GM12873 (cell line): ENCODE measurements at regions not wholly inside any gene's neighbourhood (a gene's known extent, or its start where the extent isn't known, plus 50 kb on each side); places are given as distances from the start of the nearest gene placed in this dataset.

Experiments used
- TF ChIP-seq, protein P1 (sequence below): IDR thresholded peaks from 2 replicates; pipeline ENCODE4 v1.5.1; 2012; ENCODE audit warnings: low read depth, mild to moderate bottlenecking, moderate library complexity, low read length, control low read depth; ENCODE audit not compliant: insufficient read depth; ENCODE audit errors: missing control alignments

DNA sequence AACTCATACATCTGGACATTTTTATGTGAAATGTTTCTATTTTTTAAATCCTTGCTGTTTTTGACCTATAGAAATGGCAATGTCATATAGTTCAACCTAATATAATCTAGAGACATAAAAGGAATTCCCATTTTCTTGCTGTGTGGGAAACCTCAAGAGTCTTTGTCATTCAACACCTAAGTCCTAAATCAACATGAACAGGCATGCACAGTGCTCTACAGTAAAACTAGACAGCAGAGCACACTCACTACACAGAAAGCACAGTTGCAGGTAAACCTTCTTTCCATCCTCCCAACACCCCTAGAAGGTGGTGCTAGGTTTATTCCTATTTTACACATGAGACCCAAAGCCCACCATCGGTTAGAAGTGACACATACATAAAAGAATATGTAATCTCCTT, 79.1 kb upstream of the C1QTNF7 start:
- TF ChIP-seq, protein P1, sequence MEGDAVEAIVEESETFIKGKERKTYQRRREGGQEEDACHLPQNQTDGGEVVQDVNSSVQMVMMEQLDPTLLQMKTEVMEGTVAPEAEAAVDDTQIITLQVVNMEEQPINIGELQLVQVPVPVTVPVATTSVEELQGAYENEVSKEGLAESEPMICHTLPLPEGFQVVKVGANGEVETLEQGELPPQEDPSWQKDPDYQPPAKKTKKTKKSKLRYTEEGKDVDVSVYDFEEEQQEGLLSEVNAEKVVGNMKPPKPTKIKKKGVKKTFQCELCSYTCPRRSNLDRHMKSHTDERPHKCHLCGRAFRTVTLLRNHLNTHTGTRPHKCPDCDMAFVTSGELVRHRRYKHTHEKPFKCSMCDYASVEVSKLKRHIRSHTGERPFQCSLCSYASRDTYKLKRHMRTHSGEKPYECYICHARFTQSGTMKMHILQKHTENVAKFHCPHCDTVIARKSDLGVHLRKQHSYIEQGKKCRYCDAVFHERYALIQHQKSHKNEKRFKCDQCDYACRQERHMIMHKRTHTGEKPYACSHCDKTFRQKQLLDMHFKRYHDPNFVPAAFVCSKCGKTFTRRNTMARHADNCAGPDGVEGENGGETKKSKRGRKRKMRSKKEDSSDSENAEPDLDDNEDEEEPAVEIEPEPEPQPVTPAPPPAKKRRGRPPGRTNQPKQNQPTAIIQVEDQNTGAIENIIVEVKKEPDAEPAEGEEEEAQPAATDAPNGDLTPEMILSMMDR, result no peak

DNA sequence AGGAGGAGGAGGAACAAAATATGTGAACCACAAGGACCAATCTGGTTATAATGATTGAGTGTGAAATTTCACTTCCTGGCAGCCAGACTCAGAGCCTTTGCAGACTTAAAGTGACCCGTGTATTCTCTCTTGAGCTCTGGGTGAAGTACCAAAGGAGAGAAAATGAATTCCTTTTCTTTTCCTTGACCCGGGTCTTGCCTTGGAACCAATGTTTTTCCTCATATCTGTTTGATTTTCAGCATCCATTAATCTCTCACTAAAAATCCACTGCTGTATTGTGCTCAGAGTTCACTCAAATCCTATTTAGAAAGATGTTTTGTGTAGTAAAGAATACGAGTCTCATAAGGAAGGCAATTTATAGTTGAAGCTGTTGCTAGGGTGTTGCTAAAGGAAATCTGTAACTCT, 78.3 kb upstream of the C1QTNF7 start:
- TF ChIP-seq, protein P1, result no peak

DNA sequence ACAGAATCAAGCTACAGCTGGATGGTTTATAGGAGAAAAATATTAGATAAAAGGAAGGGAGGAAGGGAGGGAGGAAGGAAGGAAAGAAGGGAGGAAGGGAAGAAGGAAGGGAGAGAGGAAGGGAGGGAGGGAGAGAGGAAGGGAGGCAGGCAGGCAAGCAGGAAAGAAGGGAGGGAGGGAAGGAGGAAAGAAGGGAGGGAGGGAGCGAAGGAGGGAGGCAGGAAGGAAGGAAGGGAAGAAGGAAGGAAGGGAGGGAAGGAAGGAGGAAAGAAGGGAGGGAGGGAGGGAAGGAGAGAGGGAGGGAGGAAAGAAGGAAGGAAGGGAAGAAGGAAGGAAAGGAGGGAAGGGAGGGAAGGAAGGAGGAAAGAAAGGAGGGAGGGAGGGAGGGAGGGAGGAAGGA, 77.9 kb upstream of the C1QTNF7 start:
- TF ChIP-seq, protein P1, result no peak

DNA sequence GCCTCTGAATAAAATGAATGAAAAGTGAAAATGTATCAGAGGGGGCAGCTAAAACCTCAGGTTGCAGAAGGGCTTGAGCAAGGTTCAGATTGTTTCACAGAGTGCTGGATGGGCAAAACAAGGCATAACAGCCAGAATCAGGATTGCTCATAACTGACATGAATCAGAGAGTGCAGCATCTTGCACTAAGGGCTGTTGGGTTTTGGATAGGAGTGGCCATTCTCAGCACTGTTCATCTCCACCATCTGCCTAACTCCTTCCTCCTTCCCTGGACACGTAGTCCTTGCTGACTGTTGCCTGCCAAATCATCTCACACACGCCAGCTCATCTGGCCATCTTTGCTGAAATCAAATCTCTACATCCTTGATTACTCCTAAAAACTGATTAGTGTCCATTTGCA, 75.3 kb upstream of the C1QTNF7 start:
- TF ChIP-seq, protein P1, result no peak

DNA sequence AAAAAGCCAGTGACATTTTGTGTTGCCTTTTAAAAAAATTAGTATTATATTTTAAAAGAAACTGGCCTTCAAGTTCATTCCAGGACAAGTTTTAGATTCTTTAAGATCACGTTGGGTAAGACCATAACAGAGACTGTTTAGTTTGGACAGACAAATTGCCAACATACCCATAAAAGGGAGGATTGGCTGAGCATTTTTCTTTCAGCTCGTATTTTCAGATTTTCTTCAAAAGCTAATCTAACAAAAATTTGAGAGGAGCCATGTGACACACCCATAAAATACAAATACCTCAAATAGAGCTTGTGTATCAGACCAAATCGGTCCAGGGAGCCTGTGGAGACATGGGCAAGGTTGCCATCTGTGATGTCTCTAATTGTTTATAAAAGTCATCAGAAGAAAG, 74.6 kb upstream of the C1QTNF7 start:
- TF ChIP-seq, protein P1, result no peak

DNA sequence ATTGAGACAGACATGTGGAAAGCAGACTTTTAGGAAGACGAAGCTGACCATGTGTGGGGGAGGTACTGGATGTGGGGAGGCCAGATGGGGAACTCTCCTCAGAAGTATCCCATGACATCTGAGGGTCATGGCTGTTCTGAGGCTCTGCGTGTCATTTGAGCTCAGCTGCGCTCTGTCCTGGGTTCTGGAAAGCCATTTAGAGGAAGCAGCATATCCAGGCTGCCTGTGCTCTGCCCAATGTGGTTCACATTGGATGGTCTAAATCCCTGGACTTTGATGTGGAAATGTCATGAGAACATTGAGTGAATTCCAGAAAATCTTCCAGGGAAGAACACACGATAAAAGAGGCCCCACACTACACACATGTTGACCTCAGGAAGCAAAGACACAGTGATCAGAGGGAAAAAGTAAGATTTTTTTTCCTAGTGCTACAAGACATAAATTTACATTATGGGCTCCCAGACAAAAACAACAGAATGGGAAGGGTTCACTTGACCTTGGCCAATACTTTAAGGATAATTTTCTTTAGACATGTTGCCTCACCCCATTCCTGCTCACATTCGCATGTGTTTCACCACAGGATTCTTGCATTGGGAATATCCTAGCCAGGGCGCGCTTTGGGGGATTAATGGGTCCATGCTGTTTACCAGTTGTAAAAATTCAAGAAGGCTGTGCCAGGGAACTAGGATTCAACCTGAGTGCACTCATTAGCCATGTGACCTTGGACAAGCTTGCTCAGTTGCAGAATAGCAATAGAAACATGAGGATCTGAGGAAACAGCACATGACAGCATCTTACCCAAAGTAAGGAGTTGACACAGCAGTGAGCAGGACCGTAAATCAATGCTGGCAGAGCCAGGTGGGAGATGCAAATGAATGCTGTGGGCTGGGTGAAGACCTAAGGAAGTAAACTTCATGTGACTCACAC, 73.2 kb upstream of the C1QTNF7 start:
- TF ChIP-seq, protein P1, result no peak

DNA sequence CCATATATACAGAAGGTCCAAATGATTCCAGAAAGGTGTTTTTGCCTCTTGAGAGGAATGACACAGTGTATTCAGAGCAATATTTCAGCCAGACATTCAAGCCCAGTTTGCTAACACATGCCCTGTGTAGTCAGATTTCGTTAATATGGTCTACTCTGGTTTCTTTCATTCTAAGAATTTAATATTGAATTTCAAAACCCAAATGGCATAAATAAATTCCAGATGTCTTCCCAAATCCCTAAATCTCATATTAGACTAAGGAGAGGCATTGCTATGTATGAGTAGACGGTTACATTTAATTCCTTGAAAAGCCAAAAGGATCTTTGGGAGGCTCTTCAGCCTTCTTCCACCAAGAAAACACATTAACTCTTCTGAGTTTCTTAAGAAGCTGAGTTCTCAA, 66.3 kb upstream of the C1QTNF7 start:
- TF ChIP-seq, protein P1, result no peak
